ENCODE measurements at regions not wholly inside any gene's neighbourhood (a gene's known extent, or its start where the extent isn't known, plus 50 kb on each side); places are given as distances from the start of the nearest gene placed in this dataset.

DNA sequence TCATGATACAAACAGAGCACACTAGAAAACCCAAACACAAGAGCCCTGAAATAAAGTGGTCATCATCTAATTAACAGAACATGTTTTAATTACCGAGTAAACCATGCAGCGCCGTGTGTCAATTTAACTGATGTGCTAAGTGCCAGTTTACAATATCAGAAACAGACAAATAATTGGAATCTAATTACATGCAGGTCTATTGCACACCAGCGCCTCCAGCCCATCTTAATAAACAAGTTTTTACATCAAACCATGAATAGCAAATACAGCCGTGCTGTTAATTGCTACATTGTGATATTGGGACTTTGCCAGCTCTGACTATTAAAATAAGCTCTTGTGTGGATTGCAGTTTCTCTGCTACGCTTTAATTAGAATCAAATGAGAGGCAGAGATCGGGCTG lies 510.2 kb upstream of the MDFIC2 start:
- no peaks in the 10 kb centered on the region for H3K4me1 ChIP-seq
- H3K9me3 ChIP-seq = no peaks in the 10 kb centered on the region
- no peak for DNase-seq
- WGBS, 2 donors = 66 to 78% methylated on average over 7 of the region's 7 CpGs
- no peaks in the 10 kb centered on the region for H3K27me3 ChIP-seq
- H3K4me3 ChIP-seq = no peak overlapping the region
- H3K27ac ChIP-seq = no peak overlapping the region
- TF ChIP-seq, protein P1, sequence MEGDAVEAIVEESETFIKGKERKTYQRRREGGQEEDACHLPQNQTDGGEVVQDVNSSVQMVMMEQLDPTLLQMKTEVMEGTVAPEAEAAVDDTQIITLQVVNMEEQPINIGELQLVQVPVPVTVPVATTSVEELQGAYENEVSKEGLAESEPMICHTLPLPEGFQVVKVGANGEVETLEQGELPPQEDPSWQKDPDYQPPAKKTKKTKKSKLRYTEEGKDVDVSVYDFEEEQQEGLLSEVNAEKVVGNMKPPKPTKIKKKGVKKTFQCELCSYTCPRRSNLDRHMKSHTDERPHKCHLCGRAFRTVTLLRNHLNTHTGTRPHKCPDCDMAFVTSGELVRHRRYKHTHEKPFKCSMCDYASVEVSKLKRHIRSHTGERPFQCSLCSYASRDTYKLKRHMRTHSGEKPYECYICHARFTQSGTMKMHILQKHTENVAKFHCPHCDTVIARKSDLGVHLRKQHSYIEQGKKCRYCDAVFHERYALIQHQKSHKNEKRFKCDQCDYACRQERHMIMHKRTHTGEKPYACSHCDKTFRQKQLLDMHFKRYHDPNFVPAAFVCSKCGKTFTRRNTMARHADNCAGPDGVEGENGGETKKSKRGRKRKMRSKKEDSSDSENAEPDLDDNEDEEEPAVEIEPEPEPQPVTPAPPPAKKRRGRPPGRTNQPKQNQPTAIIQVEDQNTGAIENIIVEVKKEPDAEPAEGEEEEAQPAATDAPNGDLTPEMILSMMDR (IDR thresholded peaks at IDR 0.05) = no peak
- no peak for TF ChIP-seq POLR2AphosphoS5 (IDR thresholded peaks at IDR 0.05)
- TF ChIP-seq POLR2A (IDR thresholded peaks at IDR 0.05) = no peak
- no peak for TF ChIP-seq EP300 (IDR thresholded peaks at IDR 0.05)
- intact Hi-C loops (cut with DNase I) = no loop called here
- no peaks in the 10 kb centered on the region for H3K36me3 ChIP-seq

DNA sequence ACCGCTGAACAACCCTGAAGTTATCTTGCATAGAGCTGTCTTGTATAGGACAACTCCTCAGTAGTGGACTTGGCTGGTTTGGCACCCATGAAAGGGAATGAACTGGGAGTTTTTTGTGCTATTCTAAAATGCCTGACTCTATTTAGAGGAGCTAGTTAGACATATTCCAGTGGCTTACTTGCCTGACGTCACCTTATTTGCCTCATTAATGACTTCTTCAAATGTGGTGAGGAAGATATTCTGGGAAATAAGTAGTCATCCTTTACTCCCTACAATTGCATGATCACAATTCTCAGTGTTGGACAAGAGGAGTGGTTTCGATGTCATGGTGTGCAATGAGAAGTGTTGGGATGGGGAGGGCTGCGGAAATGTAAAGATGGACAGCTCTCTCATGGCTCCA lies 509.2 kb upstream of the MDFIC2 start:
- no peak for DNase-seq
- H3K4me1 ChIP-seq = no peaks in the 10 kb centered on the region
- H3K9me3 ChIP-seq = no peaks in the 10 kb centered on the region
- H3K4me3 ChIP-seq = no peak overlapping the region
- 92 to 93% methylated on average over 4 of the region's 4 CpGs for WGBS, 2 donors
- intact Hi-C loops (cut with DNase I) = no loop called here
- no peak overlapping the region for H3K27ac ChIP-seq
- H3K27me3 ChIP-seq = no peaks in the 10 kb centered on the region
- no peaks in the 10 kb centered on the region for H3K36me3 ChIP-seq
- no peak for TF ChIP-seq EP300 (IDR thresholded peaks at IDR 0.05)
- TF ChIP-seq POLR2A (IDR thresholded peaks at IDR 0.05) = no peak
- TF ChIP-seq POLR2AphosphoS5 (IDR thresholded peaks at IDR 0.05) = no peak
- TF ChIP-seq, protein P1 (IDR thresholded peaks at IDR 0.05) = no peak

DNA sequence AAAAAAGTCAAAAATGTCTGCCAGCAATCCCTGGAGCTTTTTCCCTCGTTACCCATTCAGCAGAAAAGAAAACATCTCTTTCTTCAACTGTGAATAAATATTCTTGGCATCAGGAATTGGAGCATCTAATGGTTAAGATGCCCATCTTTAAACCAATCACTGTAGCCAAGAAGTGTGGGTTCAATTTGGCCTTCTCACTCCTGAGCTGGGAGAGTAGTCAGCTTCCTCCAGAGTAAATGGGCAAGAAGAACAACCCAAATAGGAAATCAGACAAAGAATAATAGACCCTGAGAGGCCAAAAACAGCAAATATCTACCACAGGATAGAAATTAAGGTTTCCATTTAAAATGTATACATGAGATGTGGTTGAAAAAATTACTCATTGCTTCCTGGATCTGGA lies 508.0 kb upstream of the MDFIC2 start:
- TF ChIP-seq EP300 (IDR thresholded peaks at IDR 0.05) = no peak
- no peak for DNase-seq
- intact Hi-C loops (cut with DNase I) = no loop called here
- Histone ChIP-seq H3K27me3 (no peaks in the 10 kb centered on the region), H3K27ac (no peak overlapping the region), H3K4me1 (no peaks in the 10 kb centered on the region), H3K36me3 (no peaks in the 10 kb centered on the region), H3K4me3 (no peak overlapping the region), H3K9me3 (no peaks in the 10 kb centered on the region)
- WGBS, 2 donors = 40 to 67% methylated on average over 1 of the region's 1 CpG

DNA sequence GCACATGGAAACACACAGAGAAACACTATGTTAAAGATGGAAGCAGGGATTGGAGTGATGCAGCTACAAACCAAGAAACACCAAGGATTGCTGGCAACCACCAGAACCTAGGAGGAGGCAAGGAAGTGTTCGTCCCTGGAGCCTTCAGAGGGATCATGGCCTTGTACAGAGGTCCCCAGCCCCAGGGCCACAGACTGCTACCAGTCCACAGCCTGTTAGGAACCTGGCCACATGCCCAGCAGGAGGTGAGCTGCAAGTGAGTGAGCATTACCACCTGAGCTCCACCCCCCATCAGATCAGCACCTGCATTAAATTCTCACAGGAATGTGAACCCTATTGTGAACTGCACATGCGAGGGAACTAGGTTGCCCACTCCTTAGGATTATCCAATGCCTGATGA lies 505.7 kb upstream of the MDFIC2 start:
- no peaks in the 10 kb centered on the region for H3K27me3 ChIP-seq
- TF ChIP-seq EP300 (IDR thresholded peaks at IDR 0.05) (no peak), POLR2AphosphoS5 (IDR thresholded peaks at IDR 0.05) (no peak), POLR2A (IDR thresholded peaks at IDR 0.05) (no peak)
- TF ChIP-seq, protein P1 (IDR thresholded peaks at IDR 0.05) = no peak
- H3K4me1 ChIP-seq = no peaks in the 10 kb centered on the region
- no peaks in the 10 kb centered on the region for H3K36me3 ChIP-seq
- 90 to 92% methylated on average over 2 of the region's 2 CpGs for WGBS, 2 donors
- H3K4me3 ChIP-seq = no peak overlapping the region
- intact Hi-C loops (cut with DNase I) = no loop called here
- H3K9me3 ChIP-seq = no peaks in the 10 kb centered on the region
- no peak overlapping the region for H3K27ac ChIP-seq
- no peak for DNase-seq

DNA sequence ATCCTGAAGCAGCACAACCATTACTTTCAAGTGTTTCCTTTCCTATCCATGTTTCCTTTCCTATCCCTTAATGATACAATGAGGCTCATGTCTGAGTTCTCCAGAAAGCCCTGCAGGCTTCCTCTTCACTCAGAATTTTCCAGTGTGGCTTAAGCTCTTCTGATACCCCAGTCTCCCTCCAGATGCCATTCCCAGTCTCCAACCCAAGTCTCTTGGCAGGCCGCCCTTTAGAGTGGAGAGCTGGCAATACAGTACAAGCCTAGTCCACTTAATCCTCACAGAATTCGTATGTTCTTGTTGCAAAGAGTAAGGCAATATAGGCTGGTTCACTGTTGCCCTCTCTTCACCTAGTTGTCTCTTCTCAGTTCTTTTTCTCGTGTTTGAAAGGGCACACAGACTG lies 503.9 kb upstream of the MDFIC2 start:
- WGBS, 2 donors = 87 to 88% methylated on average over 3 of the region's 3 CpGs
- no peak for DNase-seq
- H3K4me1 ChIP-seq = peaks cover 0 to 5% (median 2%) of the 10 kb centered on the region in 4 donors
- H3K36me3 ChIP-seq = no peaks in the 10 kb centered on the region
- TF ChIP-seq, protein P1 (IDR thresholded peaks at IDR 0.05) = no peak
- TF ChIP-seq POLR2A (IDR thresholded peaks at IDR 0.05) (no peak), EP300 (IDR thresholded peaks at IDR 0.05) (no peak), POLR2AphosphoS5 (IDR thresholded peaks at IDR 0.05) (no peak)
- H3K4me3 ChIP-seq = no peak overlapping the region
- intact Hi-C loops (cut with DNase I) = no loop called here
- no peaks in the 10 kb centered on the region for H3K9me3 ChIP-seq
- no peaks in the 10 kb centered on the region for H3K27me3 ChIP-seq
- H3K27ac ChIP-seq = no peak overlapping the region

Data from sigmoid colon (tissue), 6 donors.